Ureter (tissue), 1 donor: ENCODE measurements at regions not wholly inside any gene's neighbourhood (a gene's known extent, or its start where the extent isn't known, plus 50 kb on each side); places are given as distances from the start of the nearest gene placed in this dataset.

Source experiments
- DNase-seq: peaks from one replicate; pipeline ENCODE4 v3.0.0-alpha.2; 2020; ENCODE audit warnings: low spot score
- donor health status: DM: yes; HTN: yes; CAD: no.

- DNase-seq = no peak
These were observed 217.8 kb downstream of the KIF26A start for GRCh38 chr14:104356020-104356737.

- DNase-seq = no peak
These were observed 218.6 kb downstream of the KIF26A start for GRCh38 chr14:104356738-104357688.

GRCh38 chr14:104357689-104358527, 219.5 kb downstream of the KIF26A start:
- DNase-seq = no peak

GRCh38 chr14:104358528-104359300, 220.3 kb downstream of the KIF26A start:
- DNase-seq = no peak

- no peak for DNase-seq
These were observed 220.1 kb upstream of the C14orf180 start for GRCh38 chr14:104359301-104359968.

- no peak for DNase-seq
These were observed 219.6 kb upstream of the C14orf180 start for GRCh38 chr14:104359969-104360442.

- no peak for DNase-seq
These were observed 219.1 kb upstream of the C14orf180 start for GRCh38 chr14:104360501-104360900.

- DNase-seq = no peak
These were observed 218.4 kb upstream of the C14orf180 start for GRCh38 chr14:104361101-104361591.

GRCh38 chr14:104361921-104362681, 217.5 kb upstream of the C14orf180 start:
- no peak for DNase-seq

GRCh38 chr14:104362761-104363605, 216.6 kb upstream of the C14orf180 start:
- no peak for DNase-seq

GRCh38 chr14:104363891-104364760, 215.4 kb upstream of the C14orf180 start:
- DNase-seq = no peak

GRCh38 chr14:104364830-104365229, 214.7 kb upstream of the C14orf180 start:
- DNase-seq = no peak

- no peak for DNase-seq
These were observed 212.4 kb upstream of the C14orf180 start for GRCh38 chr14:104366931-104367865.

- no peak for DNase-seq
These were observed 211.5 kb upstream of the C14orf180 start for GRCh38 chr14:104367866-104368750.

GRCh38 chr14:104368751-104369100, 210.8 kb upstream of the C14orf180 start:
- DNase-seq = no peak
